Inferior parietal cortex (tissue), 1 donor: ENCODE measurements at regions not wholly inside any gene's neighbourhood (a gene's known extent, or its start where the extent isn't known, plus 50 kb on each side); places are given as distances from the start of the nearest gene placed in this dataset.

ENCODE experiments used
- DNase-seq: peaks from one replicate; pipeline ENCODE4 v3.0.0-alpha.2; 2016; ENCODE audit errors: extremely low spot score

GRCh38 chr22:49081261-49081666 is 746.4 kb downstream of the BRD1 start:
- no peak for DNase-seq

DNA sequence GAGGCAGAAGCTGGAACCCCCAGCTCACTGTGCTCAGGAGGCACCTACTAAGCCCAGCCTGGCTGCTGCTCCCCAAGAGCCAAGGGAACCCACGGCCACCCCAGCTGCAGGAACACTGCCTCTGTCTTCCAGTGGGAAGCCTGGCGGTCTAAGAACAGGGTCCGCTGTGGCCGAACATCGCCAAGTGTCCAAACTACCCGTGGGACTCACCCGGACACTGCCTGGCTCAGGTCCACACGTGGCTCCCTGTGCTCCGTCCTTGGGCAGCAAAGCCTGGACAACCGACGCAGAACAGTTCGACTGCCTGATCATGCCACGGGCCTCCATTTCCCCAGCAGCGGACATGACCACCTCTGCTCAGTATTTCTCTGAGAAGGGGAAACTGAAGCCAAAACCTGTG is 747.0 kb downstream of the BRD1 start:
- DNase-seq: no peak

DNA sequence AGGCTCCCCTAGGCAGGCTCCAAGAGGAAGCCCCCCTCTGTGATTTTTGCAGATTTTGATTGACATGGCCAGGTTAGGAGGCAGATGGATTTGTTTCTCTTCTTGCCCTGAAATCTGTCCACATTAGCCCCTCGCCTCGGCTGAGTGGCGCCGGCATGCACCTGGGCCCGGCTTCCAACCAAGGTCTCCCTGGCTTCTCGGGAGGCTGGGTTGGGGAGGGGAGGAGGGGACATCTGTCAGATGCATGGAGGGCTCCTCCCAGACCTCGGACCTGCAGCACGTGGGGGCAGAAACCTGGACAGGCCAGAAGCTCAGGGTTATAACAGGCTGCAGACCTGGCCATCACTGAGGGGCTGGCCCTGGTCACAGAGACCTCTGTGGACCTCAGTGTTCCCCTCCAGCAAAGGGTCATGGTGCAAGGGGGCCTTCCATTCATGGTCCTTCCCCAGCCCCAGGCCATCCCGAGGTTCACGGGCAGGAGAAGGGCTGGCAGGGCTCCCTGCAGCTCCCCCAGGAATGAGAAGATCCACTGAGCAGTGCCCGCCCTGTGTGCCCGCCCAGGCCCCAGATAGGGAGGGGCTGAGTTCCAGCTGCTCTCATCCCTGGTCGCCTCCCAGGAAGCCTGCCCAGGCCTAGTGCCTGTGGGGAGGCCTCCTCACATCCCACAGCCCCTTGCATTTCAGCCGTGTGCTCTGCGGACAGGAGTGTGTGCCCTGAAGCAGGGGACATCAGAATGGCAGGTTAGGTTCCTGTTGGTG is 747.8 kb downstream of the BRD1 start:
- no peak for DNase-seq

GRCh38 chr22:49079027-49079725 is 748.5 kb downstream of the BRD1 start:
- DNase-seq: no peak

GRCh38 chr22:49078076-49078710 is 749.5 kb downstream of the BRD1 start:
- no peak for DNase-seq

DNA sequence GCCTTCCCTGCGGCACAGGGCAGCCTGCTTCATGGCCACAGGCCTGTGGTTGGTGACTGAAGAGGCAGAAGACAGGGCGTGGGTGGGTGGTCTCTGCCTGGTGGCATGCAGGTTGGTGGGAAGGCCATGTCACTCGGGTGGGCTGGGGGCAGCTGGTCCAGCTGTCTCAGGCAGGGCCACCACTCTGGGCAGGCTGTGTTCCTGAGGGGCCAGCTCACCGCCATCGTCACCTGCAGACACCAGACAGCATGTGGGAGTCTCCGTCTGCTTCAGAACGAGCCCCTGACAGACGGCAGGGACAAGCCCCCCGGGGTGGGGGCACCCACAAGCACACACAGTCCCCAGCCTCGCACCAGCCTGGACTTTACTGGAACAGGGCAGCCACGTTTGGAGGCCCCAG is 750.1 kb downstream of the BRD1 start:
- no peak for DNase-seq

GRCh38 chr22:49077036-49077393 is 750.7 kb downstream of the BRD1 start:
- no peak for DNase-seq

DNA sequence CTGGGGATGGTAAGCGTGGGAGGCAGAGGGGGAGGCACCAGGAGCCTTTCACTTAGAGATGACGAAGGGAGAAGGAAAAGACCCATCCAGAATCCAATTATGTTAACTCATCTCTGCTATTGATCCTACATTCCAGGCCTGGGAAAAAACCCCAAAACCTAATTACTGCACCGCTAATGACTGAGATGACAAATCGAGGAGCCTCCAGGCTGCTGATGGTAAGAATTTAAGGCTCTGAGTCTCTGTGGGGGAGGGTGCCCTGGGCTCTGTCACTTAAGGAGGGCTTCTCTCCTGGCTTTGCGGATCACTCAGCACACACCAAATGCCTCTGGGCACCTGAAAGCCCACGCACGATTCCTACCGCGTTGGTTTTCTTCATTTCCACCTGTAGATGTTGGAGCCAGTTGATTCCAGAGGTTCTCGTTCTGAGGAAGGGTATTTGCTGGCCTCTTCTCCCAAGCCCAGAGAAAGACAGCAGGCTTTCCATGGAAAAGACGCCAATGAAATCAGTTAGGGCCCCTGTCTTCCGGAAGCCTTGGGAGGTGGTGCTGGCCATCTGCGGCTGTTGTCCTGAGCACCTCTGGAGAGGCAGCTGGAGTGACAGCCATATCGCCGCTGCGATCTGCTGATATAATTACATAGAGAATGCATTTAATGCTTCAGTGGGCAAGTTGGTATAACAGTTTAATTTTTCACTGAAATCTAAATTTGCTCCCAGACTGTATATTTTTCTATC is 751.2 kb downstream of the BRD1 start:
- no peak for DNase-seq

- DNase-seq: no peak
Observed at GRCh38 chr22:49075150-49075549, 752.5 kb downstream of the BRD1 start.

GRCh38 chr22:49073873-49074417 is 753.7 kb downstream of the BRD1 start:
- DNase-seq: no peak

DNA sequence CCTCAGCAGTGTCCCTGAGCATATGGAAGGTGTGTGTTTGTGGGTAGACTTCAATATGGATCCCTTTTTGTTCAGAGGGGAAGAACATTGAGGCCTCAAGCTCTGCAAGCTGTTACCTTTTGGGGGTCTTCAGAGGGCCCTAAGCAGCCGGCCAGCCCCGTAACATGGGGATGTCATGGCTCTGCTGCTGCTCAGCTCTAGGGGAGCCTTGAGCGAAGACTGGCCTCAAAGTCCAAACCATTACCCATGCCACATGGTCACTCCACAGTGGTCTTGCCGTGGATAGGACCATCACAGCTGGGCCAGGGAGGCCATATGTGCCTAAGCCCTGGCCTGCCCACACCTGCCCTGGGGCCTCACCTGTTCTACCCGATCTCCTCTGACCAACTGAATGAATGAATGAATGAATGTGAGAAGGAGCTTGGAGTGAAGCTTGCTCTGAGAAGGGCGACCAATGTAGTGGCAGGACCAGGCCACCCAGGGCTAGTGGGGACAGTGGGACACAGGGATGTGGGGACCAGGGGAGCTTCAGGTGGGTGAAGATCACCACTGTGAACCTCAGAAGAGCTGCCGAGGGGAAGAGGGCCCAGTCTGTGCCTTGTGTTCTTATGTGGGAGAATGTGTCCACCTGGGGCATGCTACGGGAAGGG is 754.6 kb downstream of the BRD1 start:
- DNase-seq: no peak

GRCh38 chr22:49070501-49070900 is 757.2 kb downstream of the BRD1 start:
- no peak for DNase-seq

DNA sequence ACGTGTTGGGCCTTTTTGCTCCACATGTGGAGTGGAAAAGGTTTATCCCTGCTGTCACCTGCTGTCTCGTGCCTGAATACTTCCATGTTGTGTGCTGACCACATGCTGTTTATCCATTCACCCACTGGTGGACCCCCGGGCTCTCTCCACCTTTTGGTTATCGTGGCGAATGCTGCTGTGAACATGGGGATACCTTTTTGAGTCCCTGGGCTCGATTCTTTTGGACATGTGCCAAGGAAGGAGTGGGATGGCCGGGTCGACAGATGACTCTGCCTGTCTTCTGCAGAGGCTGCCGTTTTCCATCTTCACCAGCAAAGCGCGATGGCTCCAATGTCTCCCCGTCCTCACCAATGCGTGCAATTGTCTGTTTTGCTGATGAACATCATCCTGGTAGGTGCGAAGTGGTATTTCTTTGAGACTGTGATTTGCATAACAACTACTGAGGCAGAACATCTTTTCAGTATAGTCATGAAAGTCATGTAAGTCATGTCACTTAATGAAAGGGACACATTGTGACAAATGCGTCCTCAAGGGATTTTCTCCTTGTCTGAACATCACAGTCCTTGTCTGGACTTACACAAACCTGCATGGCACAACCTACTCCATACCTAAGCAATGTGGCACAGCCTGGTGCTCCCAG is 758.7 kb downstream of the BRD1 start:
- no peak for DNase-seq

DNA sequence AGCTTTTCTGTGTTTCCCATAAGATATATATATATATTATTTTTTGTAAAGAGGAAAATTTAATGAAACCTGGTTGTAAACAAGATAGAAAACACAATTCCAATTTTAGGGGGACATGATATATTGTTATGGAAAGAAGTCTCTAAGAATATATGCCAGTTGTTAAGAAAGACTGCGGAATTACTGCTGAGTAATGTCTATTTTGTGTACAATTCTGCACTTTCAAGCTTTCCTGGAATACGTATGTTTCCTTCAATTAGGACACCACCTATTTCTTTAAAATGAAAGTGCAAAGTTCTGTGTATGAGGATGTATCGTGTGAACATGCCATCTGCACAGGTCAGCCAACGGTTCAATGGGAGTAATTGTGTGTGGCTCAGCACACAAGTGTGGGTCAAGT is 760.2 kb downstream of the BRD1 start:
- DNase-seq: no peak

DNA sequence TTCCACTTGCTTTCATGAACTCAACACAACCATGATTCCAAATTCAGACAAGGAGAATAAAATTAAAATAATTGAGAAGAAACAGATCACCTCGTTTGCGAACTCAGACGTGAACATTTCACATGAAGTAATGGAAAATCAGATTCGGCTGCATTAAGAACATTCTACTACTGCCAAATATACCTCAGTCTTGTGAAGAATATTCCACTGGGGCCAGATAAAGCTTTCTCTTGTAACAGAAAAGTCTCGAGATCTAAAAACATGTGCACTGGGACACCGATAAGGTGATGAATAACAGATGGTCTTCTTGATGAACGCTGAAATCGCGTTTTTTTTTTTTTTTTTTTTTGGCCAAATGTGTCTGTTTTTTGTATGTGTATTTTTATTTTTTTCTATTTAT is 761.1 kb downstream of the BRD1 start:
- DNase-seq: no peak

DNA sequence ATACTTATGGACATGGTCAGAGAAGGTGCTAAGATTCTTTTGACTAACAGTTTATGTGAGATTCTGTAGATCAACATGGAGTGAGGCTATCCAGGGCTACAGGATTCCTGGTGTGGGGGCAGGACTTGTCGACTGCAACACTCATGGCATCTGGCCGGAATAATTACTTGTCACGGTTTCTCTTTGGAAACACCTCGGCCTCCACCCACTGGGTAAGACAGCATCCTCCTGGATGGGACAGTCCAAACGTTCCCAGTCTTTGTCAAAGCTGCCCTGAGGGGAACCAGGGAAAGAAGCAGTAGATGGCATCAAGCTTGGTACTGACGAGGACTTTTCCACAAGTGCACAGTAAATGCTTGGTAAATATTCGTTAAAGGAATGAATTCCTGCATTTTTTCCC is 762.8 kb downstream of the BRD1 start:
- no peak for DNase-seq

DNA sequence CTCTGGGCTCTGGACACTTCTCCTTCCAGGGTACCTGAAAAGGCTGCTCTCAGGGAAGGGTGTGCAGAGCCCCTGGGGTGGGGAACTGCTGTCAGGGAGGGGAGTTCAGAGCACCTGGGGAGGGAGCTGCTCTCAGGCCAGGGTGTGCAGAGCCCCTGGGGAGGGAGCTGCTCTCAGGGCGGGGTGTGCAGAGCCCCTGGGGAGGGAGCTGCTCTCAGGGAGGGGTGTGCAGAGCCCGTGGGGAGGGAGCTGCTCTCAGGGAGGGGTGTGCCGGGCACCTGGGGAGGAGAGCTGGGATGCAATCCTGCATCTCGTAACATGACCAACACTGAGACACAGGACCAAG is 764.2 kb downstream of the BRD1 start:
- no peak for DNase-seq

DNA sequence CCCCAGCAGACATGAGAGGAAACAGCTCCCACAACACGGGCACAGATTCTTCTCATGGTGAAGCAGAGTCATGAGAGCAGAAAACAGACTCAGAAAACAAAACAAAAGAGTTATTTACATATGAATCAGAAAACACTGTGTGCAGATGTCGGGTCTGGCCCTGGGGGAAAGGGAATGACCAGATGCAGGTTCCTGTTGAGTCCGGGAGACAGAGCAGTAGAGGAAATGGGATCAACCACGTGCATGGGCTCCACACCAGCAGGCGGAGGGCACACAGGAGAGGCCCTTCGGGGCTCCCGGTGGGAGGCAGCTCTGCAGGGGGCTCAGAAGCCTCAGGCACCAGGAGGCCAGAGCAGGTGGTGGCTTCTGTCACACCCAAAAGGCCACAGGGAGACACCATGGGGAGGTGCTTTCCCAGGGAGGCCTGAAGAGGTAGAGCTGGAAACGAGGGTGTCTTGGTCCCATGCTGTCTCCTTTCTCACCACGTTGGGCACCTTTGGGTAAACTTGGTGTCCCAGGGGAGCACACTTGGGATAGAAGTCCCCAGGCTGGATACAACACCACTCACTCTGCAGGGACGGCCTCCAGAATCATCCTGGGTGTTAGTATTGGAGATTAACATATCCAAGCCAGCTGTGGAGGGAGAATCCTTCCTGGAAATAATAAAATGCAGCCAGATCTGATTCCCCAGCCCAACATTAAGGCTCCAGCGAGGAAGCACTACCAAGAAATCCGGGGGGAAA is 764.7 kb downstream of the BRD1 start:
- DNase-seq: no peak

DNA sequence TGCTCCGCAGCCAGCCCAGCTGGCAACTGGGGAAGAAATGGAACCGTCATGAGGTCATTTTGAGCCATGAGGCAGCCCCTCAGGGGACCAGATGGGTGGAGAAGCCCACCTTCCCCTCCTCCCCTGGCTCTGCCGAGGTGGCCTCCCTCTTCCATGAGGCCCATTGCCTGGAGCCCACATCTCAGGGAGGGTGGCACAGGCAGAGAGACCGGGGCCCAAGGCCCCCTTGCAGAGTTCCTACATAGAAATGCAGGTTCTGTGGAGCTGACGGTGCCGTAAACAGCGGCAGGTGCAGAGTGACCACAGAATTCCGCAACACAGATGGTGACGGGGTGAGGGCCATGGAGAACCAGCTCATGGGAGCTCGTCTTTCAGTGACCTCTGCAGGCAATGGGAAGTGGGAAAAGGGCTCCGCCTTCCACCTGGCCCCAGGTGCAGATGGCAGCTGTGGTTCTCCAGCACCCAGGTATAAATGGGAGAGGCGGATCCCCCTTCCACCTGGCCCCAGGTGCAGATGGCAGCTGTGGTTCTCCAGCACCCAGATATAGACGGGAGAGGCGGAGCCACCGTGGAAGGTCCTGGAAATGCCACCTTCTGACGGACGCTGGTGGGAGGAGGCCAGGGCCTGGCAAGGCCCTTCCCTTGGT is 765.4 kb downstream of the BRD1 start:
- DNase-seq: no peak

DNA sequence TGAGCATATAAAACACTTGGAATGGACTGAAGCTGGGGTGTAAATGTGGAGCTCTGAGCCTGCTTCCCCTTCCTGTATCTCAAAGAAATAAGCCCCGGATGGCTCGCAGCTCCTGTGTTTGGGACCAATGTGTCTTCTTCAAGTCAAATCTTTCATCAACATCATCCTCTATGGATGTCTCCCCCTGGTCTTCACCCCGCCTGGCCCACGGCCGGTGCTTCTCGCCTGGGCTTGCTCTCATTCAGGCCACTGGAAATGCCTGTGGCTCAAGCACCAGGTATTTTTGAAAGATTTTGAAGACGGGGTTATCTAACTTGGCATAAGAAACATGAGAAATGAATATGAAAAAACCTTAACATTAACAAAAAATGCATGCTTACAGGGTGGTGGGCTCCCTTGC is 769.8 kb downstream of the BRD1 start:
- no peak for DNase-seq
